Karpas-422 (cell line): ENCODE measurements at regions not wholly inside any gene's neighbourhood (a gene's known extent, or its start where the extent isn't known, plus 50 kb on each side); places are given as distances from the start of the nearest gene placed in this dataset.

ENCODE experiments used
- DNase-seq: peaks from one replicate; pipeline ENCODE4 v3.0.0-alpha.2; 2015
- H2AFZ ChIP-seq: fragments of 200-600 bp; sonication (generic); 2 replicates; pipeline ENCODE4 v1.6.1; 2014; ENCODE audit warnings: antibody characterized with exemption, low read length, mixed read lengths
- H3K27ac ChIP-seq: fragments of 200-600 bp; sonication (generic); 2 replicates; pipeline ENCODE4 v1.5.1; 2014; ENCODE audit warnings: mild to moderate bottlenecking, low read length, moderate library complexity
- H3K27me3 ChIP-seq: fragments of 200-600 bp; sonication (generic); 2 replicates; pipeline ENCODE4 v1.6.1; 2014; ENCODE audit warnings: low read length, mixed read lengths
- H3K36me3 ChIP-seq: fragments of 200-600 bp; sonication (generic); 2 replicates; pipeline ENCODE4 v1.6.1; 2014; ENCODE audit warnings: low read length, mixed read lengths; ENCODE audit not compliant: insufficient read depth
- H3K4me1 ChIP-seq: fragments of 200-600 bp; sonication (generic); 2 replicates; pipeline ENCODE4 v1.6.1; 2014; ENCODE audit warnings: mild to moderate bottlenecking, low read length, mixed read lengths
- H3K4me2 ChIP-seq: fragments of 200-600 bp; sonication (generic); 2 replicates; pipeline ENCODE4 v1.6.1; 2014; ENCODE audit warnings: low read length, low read depth, mild to moderate bottlenecking; ENCODE audit not compliant: poor library complexity, severe bottlenecking
- H3K4me3 ChIP-seq: fragments of 200-600 bp; sonication (generic); 2 replicates; pipeline ENCODE4 v1.5.1; 2014; ENCODE audit warnings: mild to moderate bottlenecking, antibody characterized with exemption, low read length, mixed read lengths
- H3K79me2 ChIP-seq: fragments of 200-600 bp; sonication (generic); 2 replicates; pipeline ENCODE4 v1.6.1; 2014; ENCODE audit warnings: mild to moderate bottlenecking, low read length, mixed read lengths
- H3K9ac ChIP-seq: fragments of 200-600 bp; sonication (generic); 2 replicates; pipeline ENCODE4 v1.6.0; 2014; ENCODE audit warnings: low read length
- H3K9me2 ChIP-seq: fragments of 200-600 bp; sonication (generic), shearing (Covaris generic); replicated peaks from 2 replicates; pipeline ENCODE4 v1.6.0; 2014; ENCODE audit warnings: mild to moderate bottlenecking, low read length, moderate library complexity; ENCODE audit not compliant: insufficient read depth
- H3K9me3 ChIP-seq: fragments of 300-700, 200-600 bp; sonication (generic); 2 replicates; pipeline ENCODE4 v1.6.1; 2014; ENCODE audit warnings: low read length, mixed read lengths
- H4K20me1 ChIP-seq: fragments of 200-600 bp; sonication (generic); 2 replicates; pipeline ENCODE4 v1.6.1; 2014; ENCODE audit warnings: mild to moderate bottlenecking, antibody characterized with exemption, low read length, low read depth; ENCODE audit not compliant: insufficient read depth

DNA sequence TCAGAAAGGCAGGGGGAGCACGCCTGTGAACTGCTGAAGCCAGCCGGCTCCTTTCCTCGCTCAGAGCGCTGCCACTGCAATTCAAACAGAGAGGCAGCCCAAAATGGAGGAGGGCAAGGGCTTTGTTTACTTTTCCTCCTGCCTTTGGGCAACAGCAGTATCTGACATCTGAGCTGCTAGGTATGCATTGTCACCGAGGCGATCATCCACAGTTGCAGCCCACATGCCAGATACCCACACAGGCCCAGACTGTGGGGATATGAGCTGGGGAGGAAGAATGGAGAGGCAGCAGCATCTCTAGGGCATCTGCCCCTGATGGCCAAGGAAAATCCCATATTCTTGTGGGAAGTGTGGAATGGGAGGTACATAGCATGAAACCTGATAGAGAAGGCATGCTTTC, 357.1 kb downstream of the BARHL2 start:
- Histone ChIP-seq H3K9me2 (no peaks in the 10 kb centered on the region), H3K27ac (no peak overlapping the region), H3K9me3 (no peaks in the 10 kb centered on the region), H3K4me3 (no peak overlapping the region), H3K36me3 (no peaks in the 10 kb centered on the region), H3K9ac (no peak overlapping the region), H3K27me3 (no peaks in the 10 kb centered on the region), H2AFZ (no peak overlapping the region), H3K79me2 (no peaks in the 10 kb centered on the region), H3K4me1 (no peaks in the 10 kb centered on the region; the same call in 1 of the 2 replicates), H3K4me2 (no peak overlapping the region), H4K20me1 (no peaks in the 10 kb centered on the region)
- no peak for DNase-seq

DNA sequence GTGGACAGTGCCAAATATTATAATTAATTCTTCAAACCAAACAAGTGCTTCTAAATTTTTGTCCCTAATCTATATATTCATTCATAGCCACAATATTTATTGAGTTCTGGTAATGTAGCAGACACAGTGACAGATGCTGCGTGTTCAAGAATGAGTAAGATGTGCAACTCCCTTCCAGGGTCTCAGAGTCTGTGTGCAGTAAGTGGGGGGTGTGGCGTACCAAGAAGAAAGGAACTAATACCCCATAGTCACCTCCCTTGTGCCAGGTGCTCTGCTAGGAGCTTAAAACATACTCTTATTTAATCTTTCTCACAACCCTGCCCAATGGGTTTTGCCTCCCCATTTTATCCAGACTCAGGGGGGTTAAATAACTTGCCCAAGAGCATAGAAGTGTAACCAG, 358.7 kb downstream of the BARHL2 start:
- Histone ChIP-seq H3K9ac (no peak overlapping the region), H3K4me1 (no peaks in the 10 kb centered on the region; the same call in 1 of the 2 replicates), H3K36me3 (no peaks in the 10 kb centered on the region), H3K4me3 (no peak overlapping the region), H3K27ac (no peak overlapping the region), H3K27me3 (no peaks in the 10 kb centered on the region), H3K9me3 (no peaks in the 10 kb centered on the region), H3K9me2 (no peaks in the 10 kb centered on the region), H2AFZ (no peak overlapping the region), H4K20me1 (no peaks in the 10 kb centered on the region), H3K79me2 (no peaks in the 10 kb centered on the region), H3K4me2 (no peak overlapping the region)
- no peak for DNase-seq

DNA sequence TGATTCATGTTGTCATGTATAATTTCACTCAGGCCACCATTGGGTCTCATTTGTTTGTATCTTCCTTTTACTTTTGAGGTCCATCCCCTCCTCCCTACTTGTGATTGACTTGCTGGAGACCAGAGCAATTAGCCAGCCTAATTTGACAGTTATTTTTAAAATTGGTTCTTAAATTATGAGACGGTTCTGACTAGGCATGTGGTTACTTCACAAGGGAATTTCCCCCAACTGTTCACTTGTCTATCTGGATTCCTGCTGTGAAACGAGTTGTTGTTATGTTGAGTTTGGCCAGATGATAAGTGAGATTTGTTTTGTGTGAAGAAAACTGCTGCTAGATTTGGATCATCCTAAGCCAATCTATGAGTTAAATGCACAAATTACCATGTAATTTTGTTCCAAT, 359.1 kb downstream of the BARHL2 start:
- H3K36me3 ChIP-seq, result no peaks in the 10 kb centered on the region
- H4K20me1 ChIP-seq, result no peaks in the 10 kb centered on the region
- no peak overlapping the region for H3K9ac ChIP-seq
- H3K9me2 ChIP-seq, result no peaks in the 10 kb centered on the region
- H3K4me2 ChIP-seq, result no peak overlapping the region
- DNase-seq, result no peak
- H3K9me3 ChIP-seq, result no peaks in the 10 kb centered on the region
- no peak overlapping the region for H3K4me3 ChIP-seq
- H2AFZ ChIP-seq, result no peak overlapping the region
- no peaks in the 10 kb centered on the region for H3K27me3 ChIP-seq
- H3K79me2 ChIP-seq, result no peaks in the 10 kb centered on the region
- H3K4me1 ChIP-seq, result no peaks in the 10 kb centered on the region; the same call in 1 of the 2 replicates
- no peak overlapping the region for H3K27ac ChIP-seq

DNA sequence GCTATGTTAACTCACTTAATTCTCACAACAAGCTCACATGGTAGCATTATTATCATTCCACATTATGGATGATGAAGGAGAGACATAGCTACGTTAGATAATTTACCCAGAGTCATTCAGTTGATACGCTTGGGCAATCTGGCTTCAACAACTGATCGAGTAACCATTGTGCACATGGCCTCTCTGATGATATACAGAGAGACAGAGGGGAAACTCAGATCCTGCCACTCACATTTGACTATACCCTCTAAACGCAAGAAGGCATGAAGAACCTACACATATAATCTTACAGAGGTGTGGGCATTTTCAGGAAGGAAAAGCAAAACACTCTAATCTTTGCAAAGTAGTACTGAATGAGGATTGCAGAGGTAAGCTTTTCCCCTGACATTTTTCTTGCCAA, 360.1 kb downstream of the BARHL2 start:
- Histone ChIP-seq H3K9me3 (no peaks in the 10 kb centered on the region), H4K20me1 (no peaks in the 10 kb centered on the region), H3K27ac (no peak overlapping the region), H3K36me3 (no peaks in the 10 kb centered on the region), H3K79me2 (no peaks in the 10 kb centered on the region), H3K4me3 (no peak overlapping the region), H3K27me3 (no peaks in the 10 kb centered on the region), H2AFZ (no peak overlapping the region), H3K9ac (no peak overlapping the region), H3K9me2 (no peaks in the 10 kb centered on the region), H3K4me2 (no peak overlapping the region), H3K4me1 (no peaks in the 10 kb centered on the region; the same call in 1 of the 2 replicates)
- no peak for DNase-seq

DNA sequence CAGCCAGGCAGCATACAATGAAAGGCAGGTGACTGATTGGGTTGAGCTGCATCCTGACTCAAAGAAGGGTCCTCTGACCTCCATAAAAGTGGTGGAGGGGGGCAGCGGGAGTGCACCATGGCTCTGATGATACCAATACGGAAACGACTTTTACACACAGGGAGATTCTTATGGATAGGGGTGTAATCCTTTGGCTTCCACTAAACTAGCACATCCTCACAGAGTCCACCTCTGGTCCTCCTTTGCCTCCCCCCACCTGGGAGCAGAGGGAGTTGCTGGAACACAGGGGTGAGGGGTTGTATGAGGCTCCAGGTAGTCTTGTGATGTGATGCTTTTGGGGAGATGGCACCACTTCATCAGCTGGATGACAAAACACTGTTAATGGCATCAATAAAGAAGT, 361.0 kb downstream of the BARHL2 start:
- Histone ChIP-seq H3K9ac (no peak overlapping the region), H3K4me2 (no peak overlapping the region), H3K9me3 (no peaks in the 10 kb centered on the region), H3K27ac (no peak overlapping the region), H3K27me3 (no peaks in the 10 kb centered on the region), H3K9me2 (no peaks in the 10 kb centered on the region), H3K79me2 (no peaks in the 10 kb centered on the region), H2AFZ (no peak overlapping the region), H3K4me1 (no peaks in the 10 kb centered on the region; the same call in 1 of the 2 replicates), H4K20me1 (no peaks in the 10 kb centered on the region), H3K36me3 (no peaks in the 10 kb centered on the region), H3K4me3 (no peak overlapping the region)
- DNase-seq, result no peak

DNA sequence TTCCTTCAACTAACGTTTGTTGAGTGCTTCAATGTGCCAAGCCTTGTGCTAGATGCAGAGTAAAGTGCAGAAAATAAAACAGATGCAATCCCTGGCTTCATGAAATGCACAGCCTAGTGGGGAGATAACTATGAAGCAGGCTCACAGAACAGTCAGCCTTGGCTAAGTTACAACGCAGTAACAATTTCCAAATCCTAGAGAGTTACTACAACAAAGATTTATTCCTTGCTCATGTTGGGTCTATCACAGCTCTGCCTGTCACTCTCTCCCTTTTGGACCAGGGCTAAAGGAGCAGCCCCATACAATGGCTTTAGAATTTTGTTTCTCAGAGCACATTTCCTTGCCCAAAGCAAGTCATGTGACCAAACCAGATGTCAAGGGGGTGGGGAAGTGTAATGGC, 359.8 kb downstream of the ZNF326 start:
- Histone ChIP-seq H3K9me3 (no peaks in the 10 kb centered on the region), H3K79me2 (no peaks in the 10 kb centered on the region), H2AFZ (no peak overlapping the region), H3K9ac (no peak overlapping the region), H3K27me3 (no peaks in the 10 kb centered on the region), H3K27ac (no peak overlapping the region), H3K9me2 (no peaks in the 10 kb centered on the region), H4K20me1 (no peaks in the 10 kb centered on the region), H3K4me2 (no peak overlapping the region), H3K4me1 (no peaks in the 10 kb centered on the region; the same call in 1 of the 2 replicates), H3K36me3 (no peaks in the 10 kb centered on the region), H3K4me3 (no peak overlapping the region)
- DNase-seq, result no peak

GRCh38 chr1:90351019-90351418, 356.1 kb downstream of the ZNF326 start:
- Histone ChIP-seq H3K4me1 (no peaks in the 10 kb centered on the region), H3K27ac (no peak overlapping the region), H3K36me3 (no peaks in the 10 kb centered on the region), H3K9me2 (no peaks in the 10 kb centered on the region), H3K4me2 (no peak overlapping the region), H4K20me1 (no peaks in the 10 kb centered on the region), H3K4me3 (no peak overlapping the region), H3K79me2 (no peaks in the 10 kb centered on the region), H3K27me3 (peaks cover 4% of the 10 kb centered on the region; the same call in 1 of the 2 replicates), H3K9ac (no peak overlapping the region), H3K9me3 (no peaks in the 10 kb centered on the region), H2AFZ (no peak overlapping the region)
- DNase-seq, result no peak

GRCh38 chr1:90349510-90349909, 354.6 kb downstream of the ZNF326 start:
- Histone ChIP-seq H3K27me3 (peaks cover 4% of the 10 kb centered on the region; the same call in 1 of the 2 replicates), H3K4me3 (no peak overlapping the region), H4K20me1 (no peaks in the 10 kb centered on the region), H3K27ac (no peak overlapping the region), H2AFZ (no peak overlapping the region), H3K9me2 (no peaks in the 10 kb centered on the region), H3K36me3 (no peaks in the 10 kb centered on the region), H3K9ac (no peak overlapping the region), H3K9me3 (no peaks in the 10 kb centered on the region), H3K4me2 (no peak overlapping the region), H3K79me2 (no peaks in the 10 kb centered on the region), H3K4me1 (no peaks in the 10 kb centered on the region)
- DNase-seq, result no peak

- Histone ChIP-seq H3K79me2 (no peaks in the 10 kb centered on the region), H3K9me2 (no peaks in the 10 kb centered on the region), H3K27ac (no peak overlapping the region), H2AFZ (no peak overlapping the region), H3K9ac (no peak overlapping the region), H4K20me1 (no peaks in the 10 kb centered on the region), H3K4me3 (no peak overlapping the region), H3K4me2 (no peak overlapping the region), H3K27me3 (peaks cover 4% of the 10 kb centered on the region; the same call in 1 of the 2 replicates), H3K4me1 (no peaks in the 10 kb centered on the region), H3K9me3 (no peaks in the 10 kb centered on the region), H3K36me3 (no peaks in the 10 kb centered on the region)
- no peak for DNase-seq
Measured at GRCh38 chr1:90348934-90349333, 354.0 kb downstream of the ZNF326 start.
